Neural cell (in vitro differentiated cells): ENCODE measurements at regions not wholly inside any gene's neighbourhood (a gene's known extent, or its start where the extent isn't known, plus 50 kb on each side); places are given as distances from the start of the nearest gene placed in this dataset.

Experiments
- H2AFZ ChIP-seq: fragments of 200-600, 300-800 bp; sonication (generic), shearing (Covaris generic); 2 replicates; pipeline ENCODE4 v1.6.0; 2014; ENCODE audit warnings: low read depth, mild to moderate bottlenecking, antibody characterized with exemption, low read length, moderate library complexity
- H3F3A ChIP-seq: fragments of 200-600 bp; shearing (Covaris generic); 2 replicates; pipeline ENCODE4 v1.6.1; 2016; ENCODE audit warnings: mild to moderate bottlenecking, moderate library complexity, mixed read lengths, antibody characterized with exemption, low read length; ENCODE audit not compliant: insufficient read depth, poor library complexity, severe bottlenecking
- H3K27ac ChIP-seq: fragments of 200-600, 300-800 bp; sonication (generic), shearing (Covaris generic); 2 replicates; pipeline ENCODE4 v1.5.1; 2014; ENCODE audit warnings: mild to moderate bottlenecking, low read length, moderate library complexity
- H3K27me3 ChIP-seq: fragments of 300-800, 200-600 bp; sonication (generic), shearing (Covaris generic); 2 replicates; pipeline ENCODE4 v1.6.0; 2014; ENCODE audit warnings: mild to moderate bottlenecking, low read depth, low read length, moderate library complexity; ENCODE audit not compliant: insufficient read depth
- H3K36me3 ChIP-seq: fragments of 300-800, 200-600 bp; sonication (generic), shearing (Covaris generic); 2 replicates; pipeline ENCODE4 v1.5.1; 2014; ENCODE audit warnings: mild to moderate bottlenecking, antibody characterized with exemption, low read length, moderate library complexity; ENCODE audit not compliant: insufficient read depth
- H3K4me2 ChIP-seq: fragments of 300-800, 200-600 bp; sonication (generic), shearing (Covaris generic); 2 replicates; pipeline ENCODE4 v1.6.0; 2014; ENCODE audit warnings: mild to moderate bottlenecking, low read length
- H3K4me3 ChIP-seq: fragments of 300-800, 200-600 bp; sonication (generic), shearing (Covaris generic); 2 replicates; pipeline ENCODE4 v1.5.1; 2014; ENCODE audit warnings: mild to moderate bottlenecking, low read length, moderate library complexity
- H3K79me2 ChIP-seq: fragments of 200-600 bp; shearing (Covaris generic); replicated peaks from 2 replicates; pipeline ENCODE4 v1.6.0; 2014; ENCODE audit warnings: mild to moderate bottlenecking, low read length, moderate library complexity; ENCODE audit not compliant: insufficient read depth
- H3K9ac ChIP-seq: fragments of 300-800, 200-600 bp; sonication (generic), shearing (Covaris generic); 2 replicates; pipeline ENCODE4 v1.6.1; 2016; ENCODE audit warnings: mild to moderate bottlenecking, low read length, mixed read lengths
- H3K9me2 ChIP-seq: fragments of 200-600 bp; shearing (Covaris generic); 2 replicates; pipeline ENCODE4 v1.6.1; 2016; ENCODE audit warnings: mild to moderate bottlenecking, low read length, mixed read lengths; ENCODE audit not compliant: insufficient read depth
- H3K9me3 ChIP-seq: fragments of 200-600, 300-800 bp; sonication (generic), shearing (Covaris generic); 2 replicates; pipeline ENCODE4 v1.6.1; 2016; ENCODE audit warnings: mild to moderate bottlenecking, mixed run types, low read length, moderate library complexity, mixed read lengths
- H4K20me1 ChIP-seq: fragments of 200-600 bp; shearing (Covaris generic); 2 replicates; pipeline ENCODE4 v1.6.1; 2016; ENCODE audit warnings: mild to moderate bottlenecking, mixed run types; ENCODE audit not compliant: insufficient read depth
- EP300 ChIP-seq: fragments of 450-650 bp; conservative IDR thresholded peaks from 2 replicates; pipeline ENCODE4 v1.6.1; 2014; ENCODE audit warnings: antibody characterized with exemption, mild to moderate bottlenecking, moderate library complexity; ENCODE audit not compliant: poor library complexity, severe bottlenecking
- EZH2 ChIP-seq: fragments of 200-600, 300-800 bp; shearing (Covaris generic), sonication (generic); IDR thresholded peaks from 2 replicates; pipeline ENCODE4 v1.6.1; 2014; ENCODE audit warnings: antibody characterized with exemption, low read length, borderline replicate concordance, mild to moderate bottlenecking; ENCODE audit not compliant: insufficient read depth, poor library complexity, severe bottlenecking
- MXI1 ChIP-seq: fragments of 450-650 bp; conservative IDR thresholded peaks from 2 replicates; pipeline ENCODE4 v1.6.1; 2014; ENCODE audit warnings: antibody characterized with exemption, mild to moderate bottlenecking; ENCODE audit not compliant: poor library complexity, severe bottlenecking
- POLR2AphosphoS5 ChIP-seq: IDR thresholded peaks from 2 replicates; pipeline ENCODE4 v1.6.1; 2012
- RAD21 ChIP-seq: fragments of 450-650 bp; conservative IDR thresholded peaks from 2 replicates; pipeline ENCODE4 v1.6.1; 2014; ENCODE audit warnings: antibody characterized with exemption, mild to moderate bottlenecking, moderate library complexity
- SMC3 ChIP-seq: fragments of 450-650 bp; conservative IDR thresholded peaks from 2 replicates; pipeline ENCODE4 v1.6.1; 2014; ENCODE audit warnings: antibody characterized with exemption, mild to moderate bottlenecking, moderate library complexity; ENCODE audit not compliant: poor library complexity
- TAF1 ChIP-seq: IDR thresholded peaks from 2 replicates; pipeline ENCODE4 v1.6.1; 2012; ENCODE audit warnings: low read depth
- TF ChIP-seq, protein P1 (sequence below): fragments of 450-650 bp; IDR thresholded peaks from 2 replicates; pipeline ENCODE4 v1.5.1; 2014; ENCODE audit warnings: antibody characterized with exemption, mild to moderate bottlenecking, moderate library complexity; ENCODE audit not compliant: poor library complexity, severe bottlenecking
- TF ChIP-seq, protein P2 (sequence below): IDR thresholded peaks from 2 replicates; pipeline ENCODE4 v1.6.1; 2012; ENCODE audit warnings: borderline replicate concordance

- no peaks in the 10 kb centered on the region for H4K20me1 ChIP-seq
- no peaks in the 10 kb centered on the region for H3K79me2 ChIP-seq
- no peak overlapping the region for H3K9ac ChIP-seq
- no peak overlapping the region for H3K27ac ChIP-seq
- H3K4me3 ChIP-seq: no peak overlapping the region
- no peak overlapping the region for H2AFZ ChIP-seq
- no peak for TF ChIP-seq EP300
- H3K4me2 ChIP-seq: no peak overlapping the region
- H3K27me3 ChIP-seq: no peaks in the 10 kb centered on the region
- no peaks in the 10 kb centered on the region for H3K9me3 ChIP-seq
- no peaks in the 10 kb centered on the region for H3K36me3 ChIP-seq
- H3F3A ChIP-seq: no peaks in the 10 kb centered on the region
- H3K9me2 ChIP-seq: no peaks in the 10 kb centered on the region
These were observed 453.9 kb upstream of the CCDC179 start for GRCh38 chr11:23314162-23314561.

GRCh38 chr11:23315286-23315685 is 455.0 kb upstream of the CCDC179 start:
- no peaks in the 10 kb centered on the region for H3K9me2 ChIP-seq
- no peak overlapping the region for H2AFZ ChIP-seq
- H3K36me3 ChIP-seq: no peaks in the 10 kb centered on the region
- no peak overlapping the region for H3K27ac ChIP-seq
- no peaks in the 10 kb centered on the region for H3K9me3 ChIP-seq
- H3K79me2 ChIP-seq: no peaks in the 10 kb centered on the region
- no peak overlapping the region for H3K4me2 ChIP-seq
- H4K20me1 ChIP-seq: no peaks in the 10 kb centered on the region
- no peak overlapping the region for H3K4me3 ChIP-seq
- H3K9ac ChIP-seq: no peak overlapping the region
- TF ChIP-seq EP300 (no peak), EZH2 (no peak), TAF1 (no peak), SMC3 (no peak), RAD21 (no peak), MXI1 (no peak), POLR2AphosphoS5 (no peak)
- TF ChIP-seq, protein P1, sequence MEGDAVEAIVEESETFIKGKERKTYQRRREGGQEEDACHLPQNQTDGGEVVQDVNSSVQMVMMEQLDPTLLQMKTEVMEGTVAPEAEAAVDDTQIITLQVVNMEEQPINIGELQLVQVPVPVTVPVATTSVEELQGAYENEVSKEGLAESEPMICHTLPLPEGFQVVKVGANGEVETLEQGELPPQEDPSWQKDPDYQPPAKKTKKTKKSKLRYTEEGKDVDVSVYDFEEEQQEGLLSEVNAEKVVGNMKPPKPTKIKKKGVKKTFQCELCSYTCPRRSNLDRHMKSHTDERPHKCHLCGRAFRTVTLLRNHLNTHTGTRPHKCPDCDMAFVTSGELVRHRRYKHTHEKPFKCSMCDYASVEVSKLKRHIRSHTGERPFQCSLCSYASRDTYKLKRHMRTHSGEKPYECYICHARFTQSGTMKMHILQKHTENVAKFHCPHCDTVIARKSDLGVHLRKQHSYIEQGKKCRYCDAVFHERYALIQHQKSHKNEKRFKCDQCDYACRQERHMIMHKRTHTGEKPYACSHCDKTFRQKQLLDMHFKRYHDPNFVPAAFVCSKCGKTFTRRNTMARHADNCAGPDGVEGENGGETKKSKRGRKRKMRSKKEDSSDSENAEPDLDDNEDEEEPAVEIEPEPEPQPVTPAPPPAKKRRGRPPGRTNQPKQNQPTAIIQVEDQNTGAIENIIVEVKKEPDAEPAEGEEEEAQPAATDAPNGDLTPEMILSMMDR: no peak
- TF ChIP-seq, protein P2, sequence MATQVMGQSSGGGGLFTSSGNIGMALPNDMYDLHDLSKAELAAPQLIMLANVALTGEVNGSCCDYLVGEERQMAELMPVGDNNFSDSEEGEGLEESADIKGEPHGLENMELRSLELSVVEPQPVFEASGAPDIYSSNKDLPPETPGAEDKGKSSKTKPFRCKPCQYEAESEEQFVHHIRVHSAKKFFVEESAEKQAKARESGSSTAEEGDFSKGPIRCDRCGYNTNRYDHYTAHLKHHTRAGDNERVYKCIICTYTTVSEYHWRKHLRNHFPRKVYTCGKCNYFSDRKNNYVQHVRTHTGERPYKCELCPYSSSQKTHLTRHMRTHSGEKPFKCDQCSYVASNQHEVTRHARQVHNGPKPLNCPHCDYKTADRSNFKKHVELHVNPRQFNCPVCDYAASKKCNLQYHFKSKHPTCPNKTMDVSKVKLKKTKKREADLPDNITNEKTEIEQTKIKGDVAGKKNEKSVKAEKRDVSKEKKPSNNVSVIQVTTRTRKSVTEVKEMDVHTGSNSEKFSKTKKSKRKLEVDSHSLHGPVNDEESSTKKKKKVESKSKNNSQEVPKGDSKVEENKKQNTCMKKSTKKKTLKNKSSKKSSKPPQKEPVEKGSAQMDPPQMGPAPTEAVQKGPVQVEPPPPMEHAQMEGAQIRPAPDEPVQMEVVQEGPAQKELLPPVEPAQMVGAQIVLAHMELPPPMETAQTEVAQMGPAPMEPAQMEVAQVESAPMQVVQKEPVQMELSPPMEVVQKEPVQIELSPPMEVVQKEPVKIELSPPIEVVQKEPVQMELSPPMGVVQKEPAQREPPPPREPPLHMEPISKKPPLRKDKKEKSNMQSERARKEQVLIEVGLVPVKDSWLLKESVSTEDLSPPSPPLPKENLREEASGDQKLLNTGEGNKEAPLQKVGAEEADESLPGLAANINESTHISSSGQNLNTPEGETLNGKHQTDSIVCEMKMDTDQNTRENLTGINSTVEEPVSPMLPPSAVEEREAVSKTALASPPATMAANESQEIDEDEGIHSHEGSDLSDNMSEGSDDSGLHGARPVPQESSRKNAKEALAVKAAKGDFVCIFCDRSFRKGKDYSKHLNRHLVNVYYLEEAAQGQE: no peak
- H3K27me3 ChIP-seq: no peaks in the 10 kb centered on the region
- no peaks in the 10 kb centered on the region for H3F3A ChIP-seq

DNA sequence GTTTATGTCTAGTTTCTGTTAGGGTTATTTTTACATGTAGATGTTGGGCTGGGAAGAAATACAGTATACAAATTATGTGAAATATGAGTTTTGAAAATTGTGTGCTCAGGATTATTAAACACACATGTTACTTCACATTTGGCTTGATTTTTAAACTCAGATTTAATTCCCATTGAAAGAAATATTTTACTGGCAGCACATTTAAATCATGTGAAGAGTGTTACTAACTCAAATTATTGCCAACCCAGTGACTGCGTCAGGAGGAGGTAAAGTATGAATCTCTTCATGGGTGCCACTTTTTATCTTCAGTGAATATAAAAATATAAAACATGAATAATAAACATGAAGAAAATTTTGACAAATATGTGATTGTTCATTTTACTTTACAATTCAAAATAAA is 457.5 kb upstream of the CCDC179 start:
- H2AFZ ChIP-seq: no peak overlapping the region
- H3K79me2 ChIP-seq: no peaks in the 10 kb centered on the region
- H3K27me3 ChIP-seq: no peaks in the 10 kb centered on the region
- H3K9me3 ChIP-seq: no peaks in the 10 kb centered on the region
- no peak overlapping the region for H3K9ac ChIP-seq
- no peaks in the 10 kb centered on the region for H3F3A ChIP-seq
- no peaks in the 10 kb centered on the region for H4K20me1 ChIP-seq
- no peaks in the 10 kb centered on the region for H3K36me3 ChIP-seq
- H3K27ac ChIP-seq: no peak overlapping the region
- no peak overlapping the region for H3K4me2 ChIP-seq
- no peaks in the 10 kb centered on the region for H3K9me2 ChIP-seq
- H3K4me3 ChIP-seq: no peak overlapping the region
- TF ChIP-seq EZH2: no peak
- no peak for TF ChIP-seq SMC3
- TF ChIP-seq RAD21: no peak
- TF ChIP-seq, protein P2: no peak
- TF ChIP-seq MXI1: no peak
- no peak for TF ChIP-seq EP300
- TF ChIP-seq, protein P1: no peak
- TF ChIP-seq POLR2AphosphoS5: no peak
- no peak for TF ChIP-seq TAF1
